GM12865 (cell line): ENCODE measurements at regions not wholly inside any gene's neighbourhood (a gene's known extent, or its start where the extent isn't known, plus 50 kb on each side); places are given as distances from the start of the nearest gene placed in this dataset.
"Not testable (repeated sequence)": the region's sequence is repeated elsewhere in the genome, so short reads cannot be mapped to it uniquely, and the experiment has no call there.

ENCODE experiments used
- DNase-seq: peaks from one replicate; pipeline ENCODE4 v3.0.0; 2010; ENCODE audit warnings: low read depth
- H3K4me3 ChIP-seq: 2 replicates; pipeline ENCODE4 v1.5.1; 2011; ENCODE audit warnings: mild to moderate bottlenecking, low read depth, low read length, control low read depth
- TF ChIP-seq, protein P1 (sequence below): IDR thresholded peaks from 2 replicates; pipeline ENCODE4 v1.5.1; 2011; ENCODE audit warnings: low read length, control low read depth, low read depth, inconsistent platforms; ENCODE audit not compliant: insufficient read depth; ENCODE audit errors: missing control alignments

DNA sequence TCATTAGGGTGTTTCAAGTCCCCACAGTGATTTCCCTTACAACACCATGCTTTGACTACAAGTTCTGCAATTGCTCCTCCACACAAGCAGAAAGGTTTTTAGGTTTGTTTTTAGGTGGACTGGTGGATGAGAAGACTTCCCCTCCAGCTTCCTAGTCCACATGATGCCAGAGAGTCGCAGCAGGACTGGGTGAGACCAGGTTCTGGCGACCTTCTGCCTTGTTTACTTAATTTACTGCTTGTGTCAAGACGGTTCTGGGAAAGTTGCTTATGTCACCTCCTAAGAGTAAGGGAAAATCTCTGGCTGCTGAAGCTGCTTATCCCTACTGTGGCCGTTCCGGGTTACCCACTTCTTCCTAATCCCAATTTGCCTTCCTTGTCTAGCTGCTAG, 76.4 kb downstream of the GLUL start:
- no peak for DNase-seq
- no peak overlapping the region for H3K4me3 ChIP-seq
- TF ChIP-seq, protein P1, sequence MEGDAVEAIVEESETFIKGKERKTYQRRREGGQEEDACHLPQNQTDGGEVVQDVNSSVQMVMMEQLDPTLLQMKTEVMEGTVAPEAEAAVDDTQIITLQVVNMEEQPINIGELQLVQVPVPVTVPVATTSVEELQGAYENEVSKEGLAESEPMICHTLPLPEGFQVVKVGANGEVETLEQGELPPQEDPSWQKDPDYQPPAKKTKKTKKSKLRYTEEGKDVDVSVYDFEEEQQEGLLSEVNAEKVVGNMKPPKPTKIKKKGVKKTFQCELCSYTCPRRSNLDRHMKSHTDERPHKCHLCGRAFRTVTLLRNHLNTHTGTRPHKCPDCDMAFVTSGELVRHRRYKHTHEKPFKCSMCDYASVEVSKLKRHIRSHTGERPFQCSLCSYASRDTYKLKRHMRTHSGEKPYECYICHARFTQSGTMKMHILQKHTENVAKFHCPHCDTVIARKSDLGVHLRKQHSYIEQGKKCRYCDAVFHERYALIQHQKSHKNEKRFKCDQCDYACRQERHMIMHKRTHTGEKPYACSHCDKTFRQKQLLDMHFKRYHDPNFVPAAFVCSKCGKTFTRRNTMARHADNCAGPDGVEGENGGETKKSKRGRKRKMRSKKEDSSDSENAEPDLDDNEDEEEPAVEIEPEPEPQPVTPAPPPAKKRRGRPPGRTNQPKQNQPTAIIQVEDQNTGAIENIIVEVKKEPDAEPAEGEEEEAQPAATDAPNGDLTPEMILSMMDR = no peak

GRCh38 chr1:182309631-182310351, 81.8 kb downstream of the GLUL start:
- DNase-seq = no peak
- TF ChIP-seq, protein P1 = no peak
- H3K4me3 ChIP-seq = no peak overlapping the region

- DNase-seq = no peak
- TF ChIP-seq, protein P1 = no peak
- H3K4me3 ChIP-seq = no peak overlapping the region
Observed at GRCh38 chr1:182308826-182309225, 82.8 kb downstream of the GLUL start.

- not testable (repeated sequence) for DNase-seq
Observed at GRCh38 chr1:182307486-182307885, 84.1 kb downstream of the GLUL start.

GRCh38 chr1:182305861-182306260, 85.7 kb downstream of the GLUL start:
- DNase-seq = no peak
- TF ChIP-seq, protein P1 = no peak
- H3K4me3 ChIP-seq = no peak overlapping the region

More at GRCh38 chr1:182307486-182307885, 84.1 kb downstream of the GLUL start:
- H3K4me3 ChIP-seq = not testable (repeated sequence)

GRCh38 chr1:182304627-182305026, 87.0 kb downstream of the GLUL start:
- no peak for DNase-seq

DNA sequence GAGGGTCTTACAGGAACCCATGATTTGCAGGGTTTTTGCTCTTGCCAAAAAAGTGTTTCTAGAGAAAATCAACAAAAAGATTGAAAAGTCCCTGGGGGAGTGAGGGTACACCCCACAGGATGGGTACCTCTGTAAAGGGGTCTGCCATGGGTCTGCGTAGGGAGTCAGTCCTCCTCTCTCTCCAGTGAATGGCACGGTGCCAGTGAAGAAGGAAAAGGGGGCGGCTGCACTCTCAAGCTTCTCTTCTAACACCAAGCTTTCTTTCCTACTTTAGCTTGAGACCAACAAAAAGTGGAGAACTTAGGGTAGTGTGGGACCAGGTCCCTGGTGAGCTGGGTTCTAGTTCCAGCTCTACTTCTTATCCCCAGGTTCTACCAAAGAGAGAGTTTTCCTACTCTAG, 87.4 kb downstream of the GLUL start:
- TF ChIP-seq, protein P1 = no peak
- no peak for DNase-seq
- no peak overlapping the region for H3K4me3 ChIP-seq

More at GRCh38 chr1:182304627-182305026, 87.0 kb downstream of the GLUL start:
- H3K4me3 ChIP-seq = no peak overlapping the region
- TF ChIP-seq, protein P1 = no peak
